ENCODE measurements at regions not wholly inside any gene's neighbourhood (a gene's known extent, or its start where the extent isn't known, plus 50 kb on each side); places are given as distances from the start of the nearest gene placed in this dataset.
"Not testable (repeated sequence)": the region's sequence is repeated elsewhere in the genome, so short reads cannot be mapped to it uniquely, and the experiment has no call there.

- peak; percentile 42 for DNase-seq
Observed at GRCh38 chr2:9708683-9709538, 78.1 kb upstream of the YWHAQ start.

GRCh38 chr2:9709539-9710285, 78.9 kb upstream of the YWHAQ start:
- peak; percentile 22 for DNase-seq

GRCh38 chr2:9710311-9710710, 79.5 kb upstream of the YWHAQ start:
- DNase-seq, result peak; percentile 36

DNA sequence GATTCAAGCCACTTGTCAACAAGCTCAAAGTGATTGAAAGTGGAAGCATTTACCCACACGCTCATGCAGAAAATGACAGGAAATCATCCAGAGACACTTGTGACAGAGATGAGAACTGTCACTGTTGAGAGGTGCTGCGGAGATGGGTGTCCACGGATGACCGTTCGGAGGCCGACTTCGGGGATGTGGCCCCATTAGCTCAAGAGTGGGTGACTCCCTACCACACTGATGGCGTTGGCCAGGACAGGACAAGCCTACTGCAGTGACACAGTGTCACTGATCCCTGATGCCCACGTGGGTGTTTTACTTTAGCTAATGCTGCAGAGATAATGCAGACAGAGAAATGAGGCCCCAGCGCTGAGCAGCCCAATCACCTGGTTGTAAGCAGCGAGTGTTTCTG, 81.5 kb upstream of the YWHAQ start:
- peak; percentile 50 for DNase-seq

DNA sequence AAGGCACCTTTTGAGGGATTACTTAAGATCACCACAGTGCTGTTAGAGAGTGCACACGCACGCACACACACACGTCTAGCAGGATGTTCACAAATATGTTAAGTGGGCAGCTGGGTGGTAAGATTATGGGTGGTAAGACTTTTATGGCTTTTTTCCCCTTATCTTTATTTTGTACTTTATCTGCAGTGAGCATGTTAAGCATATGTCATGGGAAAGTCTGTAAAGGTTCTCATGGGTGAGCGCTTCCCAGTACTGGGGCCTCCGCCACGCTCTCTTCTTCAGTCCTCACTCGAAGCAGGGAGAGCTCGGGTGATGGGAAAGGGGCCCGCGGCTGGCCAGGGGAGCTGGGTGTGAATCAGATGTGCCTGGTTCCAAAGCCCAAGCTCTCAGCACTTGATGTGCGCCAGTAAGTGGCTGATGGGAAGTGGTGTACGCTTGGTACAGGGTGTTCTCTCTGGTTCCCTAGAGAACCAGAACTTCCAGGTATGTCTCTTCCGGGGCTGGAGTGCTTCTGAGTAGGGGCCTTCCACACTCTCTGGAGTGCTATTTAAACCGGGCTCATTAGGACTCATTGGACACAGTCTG, 83.9 kb upstream of the YWHAQ start:
- DNase-seq, result no peak

DNA sequence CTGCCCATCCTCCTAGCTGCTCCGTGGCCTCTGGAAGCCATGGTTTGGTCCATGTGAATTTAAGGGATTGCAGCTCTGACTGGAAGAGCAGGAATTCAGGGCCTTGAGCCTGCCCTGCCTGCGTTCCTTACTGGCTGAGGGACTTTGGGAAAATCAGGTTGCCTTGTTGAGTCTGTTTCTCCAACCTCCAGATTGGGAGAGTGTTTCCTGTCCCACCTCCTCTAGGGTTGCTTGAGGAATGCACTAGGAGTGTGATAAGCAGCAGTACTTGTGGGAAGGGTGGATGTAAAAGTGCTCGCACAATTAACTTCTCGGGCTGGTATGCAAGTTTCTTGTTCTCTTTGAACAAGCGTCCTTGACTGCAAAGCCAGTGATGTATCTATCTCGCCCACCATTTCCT, 84.4 kb upstream of the YWHAQ start:
- no peak for DNase-seq

DNA sequence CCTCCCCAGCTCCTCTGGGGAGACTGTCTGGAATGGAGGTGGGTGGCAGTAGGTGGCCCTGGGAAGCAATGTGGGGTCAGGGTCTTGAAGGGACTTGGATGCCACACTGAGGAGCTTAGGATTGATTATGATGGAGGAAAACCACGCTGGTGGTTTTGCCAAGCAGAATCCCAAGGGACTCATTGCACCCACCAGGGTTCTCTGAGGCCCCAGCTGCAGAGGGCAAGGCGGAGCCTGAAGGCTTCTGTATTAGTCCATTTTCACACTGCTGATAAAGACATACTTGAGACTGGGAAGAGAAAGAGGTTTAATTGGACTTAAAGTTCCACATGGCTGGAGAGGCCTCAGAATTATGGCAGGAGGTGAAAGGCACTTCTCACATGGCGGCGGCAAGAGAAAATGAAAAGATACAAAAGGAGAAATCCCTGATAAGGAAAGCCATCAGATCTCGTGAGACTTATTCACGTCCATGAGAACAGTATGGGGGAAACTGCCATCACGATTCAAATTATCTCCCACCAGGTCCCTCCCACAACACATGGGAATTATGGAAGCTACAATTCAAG, 87.2 kb upstream of the YWHAQ start:
- DNase-seq, result no peak

- DNase-seq, result no peak
Observed at GRCh38 chr2:9720352-9721093, 89.7 kb upstream of the YWHAQ start.

DNA sequence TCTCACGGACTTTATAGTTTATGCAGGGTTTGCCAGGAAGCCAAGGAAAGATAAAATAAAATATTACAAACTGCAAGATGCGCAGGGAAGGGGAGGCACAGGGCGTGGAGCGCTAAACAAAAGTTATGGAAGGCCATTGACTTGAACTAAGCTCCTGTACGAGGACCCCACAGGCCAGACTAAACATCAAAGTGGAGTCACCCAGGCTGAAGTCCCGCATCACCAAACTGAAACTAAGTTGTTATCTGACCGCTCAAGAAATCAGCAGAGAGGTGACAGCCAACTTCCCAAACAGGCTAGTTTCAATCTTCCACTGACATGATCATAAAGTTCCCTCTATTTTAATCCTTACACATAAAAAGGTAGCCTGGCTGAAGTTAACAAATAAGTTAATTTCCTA, 90.5 kb upstream of the YWHAQ start:
- no peak for DNase-seq

DNA sequence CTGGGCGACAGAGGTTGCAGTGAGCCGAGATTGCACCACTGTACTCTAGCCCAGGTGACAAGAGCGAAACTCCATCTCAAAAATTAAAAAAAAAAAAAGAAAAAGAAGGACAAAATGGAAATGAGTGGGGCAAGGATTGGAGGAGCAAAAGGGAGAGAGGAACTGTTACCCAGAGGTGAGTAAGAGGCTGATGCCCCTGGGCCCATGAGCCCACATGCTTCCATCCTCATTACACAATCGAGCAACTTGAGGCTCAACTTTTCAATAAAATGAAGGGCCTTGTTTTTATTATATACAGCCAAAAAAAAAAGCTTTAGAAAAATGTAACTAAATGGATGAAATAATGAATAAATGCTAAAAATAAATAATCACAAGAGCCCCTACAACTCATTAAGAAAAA, 91.7 kb upstream of the YWHAQ start:
- no peak for DNase-seq

- DNase-seq, result no peak
Observed at GRCh38 chr2:9724565-9724964, 93.8 kb upstream of the YWHAQ start.

- DNase-seq, result no peak
Observed at GRCh38 chr2:9725106-9725505, 94.3 kb upstream of the YWHAQ start.

DNA sequence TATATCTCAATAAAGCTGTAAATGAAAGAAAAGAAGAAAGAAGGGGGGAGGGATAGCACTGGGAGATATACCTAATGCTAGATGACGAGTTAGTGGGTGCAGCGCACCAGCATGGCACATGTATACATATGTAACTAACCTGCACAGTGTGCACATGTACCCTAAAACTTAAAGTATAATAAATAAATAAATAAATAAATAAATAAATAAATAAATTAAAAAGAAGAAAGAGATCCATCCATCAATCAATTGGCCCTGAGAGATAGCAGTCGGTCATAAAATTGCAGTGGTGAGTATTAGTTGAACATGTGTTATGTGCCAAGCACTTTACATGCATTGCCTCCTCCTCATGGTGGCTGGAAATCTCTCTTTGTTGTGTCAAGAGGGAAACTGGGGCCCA, 95.2 kb upstream of the YWHAQ start:
- not testable (repeated sequence) for DNase-seq

DNA sequence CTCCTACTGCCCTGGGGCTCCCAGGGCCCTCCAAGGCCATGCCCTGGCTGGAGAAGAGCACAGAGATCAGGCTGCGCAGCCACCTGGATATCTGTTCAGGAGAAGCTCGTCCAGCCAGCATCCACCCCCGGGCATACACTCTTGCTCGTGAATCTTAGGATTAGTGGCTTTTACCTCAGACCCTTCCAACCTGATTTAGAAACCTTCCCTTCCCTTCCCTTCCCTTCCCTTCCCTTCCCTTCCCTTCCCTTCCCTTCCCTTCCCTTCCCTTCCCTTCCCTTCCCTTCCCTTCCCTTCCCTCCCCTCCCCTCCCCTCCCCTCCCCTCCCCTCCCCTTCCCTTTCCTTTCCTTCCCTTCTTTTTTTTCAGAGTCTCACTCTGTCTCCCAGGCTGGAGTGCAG, 99.7 kb upstream of the YWHAQ start:
- not testable (repeated sequence) for DNase-seq

- no peak for DNase-seq
Observed at GRCh38 chr2:9732824-9733223, 102.0 kb upstream of the YWHAQ start.

GRCh38 chr2:9734308-9734707, 103.5 kb upstream of the YWHAQ start:
- no peak for DNase-seq

DNA sequence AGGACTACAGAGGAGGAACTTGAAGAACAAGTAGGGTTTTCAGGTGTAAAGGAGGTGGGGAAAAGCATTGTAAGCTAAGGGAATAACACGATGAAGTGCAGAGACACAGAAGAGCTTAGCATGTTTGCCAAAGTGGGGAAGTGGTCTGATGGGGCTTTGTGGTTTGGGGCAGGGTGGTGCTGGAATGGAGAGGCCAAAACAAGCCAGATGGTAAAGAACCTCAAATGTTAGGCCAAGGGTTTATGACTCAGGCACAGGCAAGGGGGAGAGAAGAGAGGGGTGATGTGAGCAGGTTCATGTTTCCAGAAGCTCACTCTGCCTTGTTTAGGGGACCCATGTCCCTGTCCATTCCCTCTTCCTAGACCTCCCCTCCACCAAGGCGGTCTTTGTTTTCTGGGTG, 104.5 kb upstream of the YWHAQ start:
- no peak for DNase-seq

GRCh38 chr2:9736021-9736420, 105.2 kb upstream of the YWHAQ start:
- DNase-seq, result no peak

GRCh38 chr2:9737053-9737875, 106.0 kb upstream of the TAF1B start:
- no peak for DNase-seq

DNA sequence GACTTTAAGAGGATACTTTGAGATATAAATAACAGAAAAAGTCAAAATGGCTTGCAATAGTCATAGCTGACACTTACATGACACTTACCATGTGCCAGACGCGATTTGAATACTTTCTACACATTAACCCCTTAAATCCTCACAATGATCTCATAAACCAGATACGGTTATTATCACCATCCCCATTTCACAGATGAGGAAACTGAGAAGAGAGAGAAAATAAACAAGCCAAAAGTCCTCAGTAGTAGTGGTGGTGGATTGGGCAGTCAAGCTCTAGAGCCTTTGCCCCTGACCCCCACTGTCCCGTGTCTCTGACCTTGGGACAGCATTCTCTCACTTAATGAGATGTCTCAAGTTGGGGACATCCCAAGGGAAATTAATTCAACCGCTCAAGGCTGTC, 105.2 kb upstream of the TAF1B start:
- no peak for DNase-seq

- DNase-seq, result no peak
Observed at GRCh38 chr2:9738535-9739496, 104.5 kb upstream of the TAF1B start.

All from stimulated activated CD4-positive, alpha-beta T cell treated with anti-CD3 and anti-CD28 coated beads, Interleukin-4, amount 100 ng/mL, for 24 hours (primary cell).